K562 (cell line): ENCODE measurements at regions not wholly inside any gene's neighbourhood (a gene's known extent, or its start where the extent isn't known, plus 50 kb on each side); places are given as distances from the start of the nearest gene placed in this dataset.

Experiments
- ATAC-seq: fragments of 200-7000 bp; cut with Tn5 transposase; 3 replicates; pipeline ENCODE4 v1.9.1; 2020; ENCODE audit warnings: moderate library complexity
- BruUV-seq: library from RNA; stranded (reverse); fragments of 400-500 nt; replicated peaks from 2 replicates; lab custom pipeline; 2021; lab: Mats Ljungman, UMichigan
- CTCF ChIA-PET: fragments of 300-600 bp; formaldehyde crosslinking; extraction: SDS; loops from one replicate; lab custom pipeline; 2021; ENCODE audit warnings: low intra/inter-chr PET ratio; lab: Yijun Ruan, JAX
- POLR2A ChIA-PET: fragments of 300-600, 350-650 bp; sonication (Branson Sonifier 250); formaldehyde crosslinking; extraction: SDS; loops from one replicate; lab custom pipeline; 2021; ENCODE audit warnings: antibody characterized with exemption, inconsistent platforms; lab: Yijun Ruan, JAX
- DNase-seq, 4 experiments: peaks; one replicate each; pipeline versions ENCODE4 v3.0.0 to v3.0.0-alpha.2; 2011 to 2018; ENCODE audit warnings: low spot score in 3 of 4, mixed read lengths in 3 of 4; ENCODE audit errors: extremely low read depth in 1 of 4
- FAIRE-seq: peaks from 2 replicates; lab custom pipeline; 2011; peaks lifted over from hg19 to GRCh38; lab: Jason Lieb, UNC
- H2AFZ ChIP-seq: 2 replicates; pipeline ENCODE4 v1.6.0; 2011; ENCODE audit warnings: low read depth, low read length, control low read depth, inconsistent platforms
- H3K27ac ChIP-seq: fragments of 200-600 bp; 3 replicates; pipeline ENCODE4 v1.8.0; 2011; ENCODE audit warnings: low read depth, mild to moderate bottlenecking, control low read depth, inconsistent platforms, low read length, moderate library complexity, mixed read lengths; ENCODE audit errors: extremely low read depth
- H3K27me3 ChIP-seq, 2 experiments: fragments of 300-600 bp in 1 of 2; 2 replicates in 1 of 2; 3 replicates in 1 of 2; pipeline versions ENCODE4 v1.6.0 to v1.8.0; 2011; ENCODE audit warnings: inconsistent platforms in 2 of 2, low read length in 2 of 2, mild to moderate bottlenecking in 1 of 2, mixed read lengths in 1 of 2, moderate library complexity in 1 of 2; ENCODE audit not compliant: control insufficient read depth in 2 of 2, insufficient read depth in 2 of 2
- H3K36me3 ChIP-seq: fragments of 300-600 bp; 3 replicates; pipeline ENCODE4 v1.8.0; 2011; ENCODE audit warnings: mild to moderate bottlenecking, low read length, inconsistent platforms; ENCODE audit not compliant: control insufficient read depth, insufficient read depth
- H3K4me1 ChIP-seq, 2 experiments: fragments of 200-600 bp in 1 of 2; replicated peaks in 1 of 2; 2 replicates in 1 of 2; 3 replicates in 1 of 2; pipeline versions ENCODE4 v1.5.1 to v1.8.0; 2011; ENCODE audit warnings: inconsistent platforms in 2 of 2, low read length in 2 of 2, mild to moderate bottlenecking in 1 of 2, mixed read lengths in 1 of 2, moderate library complexity in 1 of 2; ENCODE audit not compliant: control insufficient read depth in 2 of 2, insufficient read depth in 2 of 2
- H3K4me2 ChIP-seq: 2 replicates; pipeline ENCODE4 v1.6.1; 2011; ENCODE audit warnings: low read length, control low read depth, inconsistent platforms, mixed read lengths; ENCODE audit not compliant: insufficient read depth
- H3K4me3 ChIP-seq: fragments of 200-600 bp; sonication (generic), shearing (Covaris generic); 2 replicates; pipeline ENCODE4 v1.5.1; 2016; ENCODE audit warnings: control low read depth, inconsistent platforms
- H3K79me2 ChIP-seq: fragments of 200-600 bp; 3 replicates; pipeline ENCODE4 v1.8.0; 2011; ENCODE audit warnings: low read length, inconsistent platforms; ENCODE audit not compliant: control insufficient read depth, insufficient read depth
- H3K9ac ChIP-seq, 2 experiments: 2 replicates each; pipeline versions ENCODE4 v1.6.0 to v1.6.1; 2011; ENCODE audit warnings: low read depth in 2 of 2, low read length in 2 of 2, control low read depth in 1 of 2, inconsistent platforms in 1 of 2, mild to moderate bottlenecking in 1 of 2, mixed read lengths in 1 of 2; ENCODE audit not compliant: insufficient read depth in 1 of 2
- H3K9me1 ChIP-seq: one replicate; pipeline ENCODE4 v1.6.0; 2011; ENCODE audit warnings: inconsistent platforms, mild to moderate bottlenecking, low read length, moderate library complexity; ENCODE audit not compliant: control insufficient read depth, insufficient read depth
- H3K9me3 ChIP-seq: replicated peaks from 2 replicates; pipeline ENCODE4 v1.5.1; 2011; ENCODE audit warnings: low read depth, low read length, inconsistent platforms; ENCODE audit not compliant: control insufficient read depth, insufficient read depth
- H4K20me1 ChIP-seq: replicated peaks from 2 replicates; pipeline ENCODE4 v1.6.1; 2011; ENCODE audit warnings: low read length, inconsistent platforms, mixed read lengths; ENCODE audit not compliant: control insufficient read depth, insufficient read depth
- CTCF ChIP-seq, 3 experiments: IDR thresholded peaks in 2 of 3; conservative IDR thresholded peaks in 1 of 3; 2 replicates each; pipeline ENCODE4 v1.5.1; 2011 to 2012; ENCODE audit warnings: low read length in 3 of 3, mild to moderate bottlenecking in 3 of 3, control low read depth in 2 of 3, improper control_type of control experiment in 1 of 3, inconsistent platforms in 1 of 3, low read depth in 1 of 3, mixed read lengths in 1 of 3, moderate library complexity in 1 of 3; ENCODE audit not compliant: insufficient read depth in 2 of 3
- E2F1 ChIP-seq: sonication (generic); formaldehyde crosslinking; IDR thresholded peaks from 2 replicates; pipeline ENCODE4 v1.8.1; 2023; ENCODE audit warnings: mild to moderate bottlenecking, missing genetic modification reagents, moderate library complexity
- RAD21 ChIP-seq, 2 experiments: fragments of 250-450 bp in 1 of 2; fragments of 450-650 bp in 1 of 2; sonication (Bioruptor Pico) in 1 of 2; formaldehyde crosslinking in 1 of 2; IDR thresholded peaks in 1 of 2; conservative IDR thresholded peaks in 1 of 2; 2 replicates each; pipeline versions ENCODE4 v1.4.0 to v1.8.0; 2020 to 2022; ENCODE audit warnings: mild to moderate bottlenecking in 2 of 2, moderate library complexity in 1 of 2
- WGBS: fragments of 100-300 bp; shearing (Covaris generic); methylation state at CpG from one replicate; pipeline ENCODE4 v1.1.6; 2016; ENCODE audit warnings: low coverage, mixed read lengths; ENCODE audit not compliant: insufficient coverage; ENCODE audit errors: missing lambda C conversion rate; 5-methylcytosine and 5-hydroxymethylcytosine counted together
- in situ Hi-C: fragments of 300-500 bp; cut with MboI; formaldehyde crosslinking; loops from 4 replicates; pipeline ENCODE4 v1.15.0; 2018; ENCODE audit warnings: inconsistent platforms, mixed read lengths
- intact Hi-C: fragments of 100-400 bp; cut with micrococcal nuclease; formaldehyde crosslinking; loops from 2 replicates; pipeline ENCODE4 v1.14.2; 2022

- peak; percentile 4 to 23 (median 14) for DNase-seq
- Histone ChIP-seq H3K4me1 (no peaks in the 10 kb centered on the region), H3K9me3 (0 out of 2 replicates have a peak, but pooled peaks cover 4% of the 10 kb centered on the region)
These were observed 550.9 kb upstream of the PKDCC start for GRCh38 chr2:41496908-41497307.

More at GRCh38 chr2:41496908-41497307, 550.9 kb upstream of the PKDCC start:
- Histone ChIP-seq H3K27me3 (no peaks in the 10 kb centered on the region), H4K20me1 (no peaks in the 10 kb centered on the region), H3K9ac (no peak overlapping the region), H3K79me2 (no peaks in the 10 kb centered on the region), H3K27ac (no peak overlapping the region), H3K4me3 (no peak overlapping the region), H3K4me2 (no peak overlapping the region), H2AFZ (no peak overlapping the region), H3K9me1 (no peaks in the 10 kb centered on the region), H3K36me3 (no peaks in the 10 kb centered on the region)
- intact Hi-C loops (no loop called here), in situ Hi-C loops (no loop called here)
- ATAC-seq, result no peak
- TF ChIP-seq RAD21 (CRISPR knock-in tag; conservative IDR thresholded peaks at IDR 0.05 in 1 of 2, IDR thresholded peaks at IDR 0.05 in 1 of 2), result peak in 1 of 2 experiments; percentile 11; a peak in 1 of 4 replicates
- peak; percentile 9 to 28 (median 17); a peak in 2 of 6 replicates for TF ChIP-seq CTCF (IDR thresholded peaks at IDR 0.05 in 2 of 3, conservative IDR thresholded peaks at IDR 0.05 in 1 of 3; ENCODE audit: insufficient read depth in 2 of 3, low read depth in 1 of 3, low read length in 3 of 3)
- no peak for TF ChIP-seq E2F1 (CRISPR knock-in tag)
- CTCF ChIA-PET, result no interaction called here
- BruUV-seq, result no TSS peak
- FAIRE-seq, result no peak
- WGBS, result 3% methylated on average over 3 of the region's 3 CpGs
- POLR2A ChIA-PET, result no interaction called here
